GM12872 (cell line): ENCODE measurements at regions not wholly inside any gene's neighbourhood (a gene's known extent, or its start where the extent isn't known, plus 50 kb on each side); places are given as distances from the start of the nearest gene placed in this dataset.

Experiments
- TF ChIP-seq, protein P1 (sequence below): IDR thresholded peaks from 3 replicates; pipeline ENCODE4 v1.5.1; 2011; ENCODE audit warnings: low read depth, mild to moderate bottlenecking, low read length, moderate library complexity; ENCODE audit not compliant: insufficient read depth

DNA sequence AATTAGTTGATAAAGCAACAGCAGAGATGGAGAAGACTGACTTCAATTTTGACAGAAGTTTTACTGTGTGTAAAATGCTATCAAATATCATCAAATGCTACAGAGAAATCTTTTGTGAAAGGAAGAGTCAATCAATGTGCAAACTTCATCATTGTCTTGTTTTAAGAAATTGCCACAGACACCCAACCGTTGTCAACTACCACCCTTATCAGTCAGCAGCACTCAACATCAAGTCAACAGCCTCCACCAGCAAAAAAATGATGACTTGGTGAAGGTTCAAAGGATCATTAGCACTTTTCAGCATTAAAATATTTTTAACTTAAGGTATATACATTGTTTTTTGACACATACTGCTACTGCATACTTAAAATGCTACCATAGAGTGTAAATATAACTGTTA is 888.8 kb downstream of the CDH18 start:
- TF ChIP-seq, protein P1, sequence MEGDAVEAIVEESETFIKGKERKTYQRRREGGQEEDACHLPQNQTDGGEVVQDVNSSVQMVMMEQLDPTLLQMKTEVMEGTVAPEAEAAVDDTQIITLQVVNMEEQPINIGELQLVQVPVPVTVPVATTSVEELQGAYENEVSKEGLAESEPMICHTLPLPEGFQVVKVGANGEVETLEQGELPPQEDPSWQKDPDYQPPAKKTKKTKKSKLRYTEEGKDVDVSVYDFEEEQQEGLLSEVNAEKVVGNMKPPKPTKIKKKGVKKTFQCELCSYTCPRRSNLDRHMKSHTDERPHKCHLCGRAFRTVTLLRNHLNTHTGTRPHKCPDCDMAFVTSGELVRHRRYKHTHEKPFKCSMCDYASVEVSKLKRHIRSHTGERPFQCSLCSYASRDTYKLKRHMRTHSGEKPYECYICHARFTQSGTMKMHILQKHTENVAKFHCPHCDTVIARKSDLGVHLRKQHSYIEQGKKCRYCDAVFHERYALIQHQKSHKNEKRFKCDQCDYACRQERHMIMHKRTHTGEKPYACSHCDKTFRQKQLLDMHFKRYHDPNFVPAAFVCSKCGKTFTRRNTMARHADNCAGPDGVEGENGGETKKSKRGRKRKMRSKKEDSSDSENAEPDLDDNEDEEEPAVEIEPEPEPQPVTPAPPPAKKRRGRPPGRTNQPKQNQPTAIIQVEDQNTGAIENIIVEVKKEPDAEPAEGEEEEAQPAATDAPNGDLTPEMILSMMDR: no peak

DNA sequence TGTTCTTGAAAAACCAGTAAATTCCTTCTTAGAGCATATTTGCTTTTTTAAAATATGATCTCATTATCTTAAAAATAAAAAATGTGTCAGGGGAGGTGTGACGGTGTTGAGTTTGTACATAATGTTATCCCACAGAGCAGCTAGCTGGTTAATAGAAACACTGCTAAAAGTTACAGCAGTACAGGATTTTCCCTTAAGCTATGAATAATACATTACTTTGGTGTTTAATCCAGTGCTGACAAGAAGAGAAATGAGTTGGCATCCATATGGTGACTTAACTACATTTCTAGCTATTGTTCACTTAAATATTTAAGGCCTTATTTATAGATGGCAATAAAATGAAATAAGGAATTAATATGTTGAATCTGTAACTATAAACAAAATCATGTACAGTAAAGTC is 883.1 kb downstream of the CDH18 start:
- TF ChIP-seq, protein P1: no peak

DNA sequence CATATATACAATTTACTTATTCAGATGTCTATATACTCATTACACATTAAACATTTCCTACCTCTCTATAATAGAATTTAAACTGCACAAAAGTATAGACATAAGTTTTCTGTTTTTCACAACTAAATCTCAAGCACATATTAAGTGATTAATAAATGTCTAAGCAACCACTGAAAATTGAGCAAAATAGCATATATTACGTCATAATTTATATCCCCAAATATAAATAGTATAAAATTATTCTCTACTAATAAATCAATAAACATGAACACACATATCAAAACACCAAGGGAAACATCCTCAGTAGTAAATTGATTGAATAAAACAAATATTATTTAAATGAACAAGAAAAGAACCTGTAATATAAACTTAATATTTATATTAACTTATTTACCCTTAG is 865.1 kb downstream of the CDH18 start:
- TF ChIP-seq, protein P1: no peak

DNA sequence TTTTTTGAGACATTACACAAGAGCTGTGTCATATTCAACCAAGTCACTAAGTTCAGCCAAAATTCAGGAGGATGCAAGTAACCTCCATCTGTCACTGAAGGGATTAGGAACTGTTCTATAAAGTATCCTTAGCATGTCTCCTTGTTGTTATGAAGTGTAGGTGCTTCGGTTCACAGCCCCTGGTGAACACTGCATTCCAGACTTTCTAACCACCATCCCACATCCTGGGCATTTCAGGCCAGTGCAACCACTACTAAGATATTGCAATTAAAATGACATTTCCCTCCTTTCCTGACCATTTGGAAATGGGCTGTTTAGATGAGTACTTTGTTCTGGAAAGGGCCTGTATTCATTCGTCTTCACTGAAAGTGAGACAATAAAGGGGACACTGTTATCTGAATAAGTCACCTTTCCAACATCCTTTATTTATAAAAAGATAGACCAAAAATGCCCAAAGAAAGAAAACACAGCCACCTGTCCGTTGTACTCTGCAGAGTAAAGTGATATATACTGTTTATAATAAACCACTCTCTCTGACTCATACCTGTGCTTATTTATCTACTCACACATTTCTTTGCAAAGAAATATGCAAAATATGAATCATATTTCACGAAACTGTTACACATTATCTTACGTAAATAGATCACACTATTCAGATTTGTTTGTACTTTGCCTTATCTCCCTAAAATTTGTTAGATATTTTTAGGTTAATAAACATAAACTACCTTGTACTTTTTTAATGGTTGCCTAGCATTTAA is 861.9 kb downstream of the CDH18 start:
- TF ChIP-seq, protein P1: no peak

DNA sequence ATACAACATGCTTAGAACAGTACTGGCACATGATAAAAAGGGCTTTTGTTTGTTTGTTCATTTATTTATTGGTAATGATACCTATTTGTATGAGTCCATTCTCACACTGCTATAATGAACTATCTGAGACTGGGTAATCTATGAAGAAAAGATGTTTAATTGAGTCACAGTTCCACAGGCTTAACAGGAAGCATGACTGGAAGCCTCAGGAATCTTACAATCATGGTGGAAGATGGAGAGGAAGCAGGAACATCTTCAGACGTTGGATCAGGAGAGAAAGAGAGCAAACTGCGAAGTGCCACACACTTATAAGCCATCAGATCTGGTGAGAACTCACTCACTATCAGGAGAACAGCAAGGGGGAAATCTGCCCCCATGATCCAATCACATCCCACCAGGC is 847.7 kb downstream of the CDH18 start:
- TF ChIP-seq, protein P1: no peak

DNA sequence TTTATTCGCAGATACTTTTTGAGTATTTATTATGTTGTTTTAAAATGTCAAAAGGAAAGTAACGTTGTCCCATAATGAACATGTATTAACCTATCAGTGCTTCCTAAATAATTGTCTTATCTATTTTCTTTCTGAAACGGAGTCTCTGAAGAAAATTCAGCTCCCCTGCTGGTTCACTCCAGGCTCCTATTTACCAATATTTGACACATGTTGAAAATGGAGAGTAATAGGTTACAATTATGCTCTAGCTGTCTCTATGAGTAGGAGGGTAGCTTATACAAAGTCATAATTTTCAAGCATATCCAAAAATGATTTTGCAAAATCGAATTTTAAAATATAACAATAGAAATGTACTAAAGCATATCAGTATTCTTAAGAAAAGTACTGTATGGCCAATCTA is 844.1 kb downstream of the CDH18 start:
- TF ChIP-seq, protein P1: no peak

DNA sequence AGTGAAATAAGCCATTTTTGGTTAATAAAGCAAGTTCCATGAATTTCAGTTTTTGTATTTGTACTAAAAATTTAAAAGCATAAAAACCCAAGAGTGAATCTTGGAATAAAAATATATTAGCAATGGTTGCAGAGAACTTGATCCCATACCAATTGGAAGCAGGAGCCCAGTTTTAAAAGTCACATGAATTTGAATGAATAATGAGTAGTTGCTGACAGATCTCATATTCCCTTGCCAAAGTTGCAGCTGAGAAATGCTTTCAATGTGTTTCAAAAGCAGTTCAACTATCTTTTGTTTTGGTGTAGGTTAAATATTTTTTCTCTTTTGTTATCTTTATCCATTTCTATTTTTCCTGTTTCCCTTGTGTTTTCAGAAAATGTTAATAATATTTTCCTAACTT is 818.6 kb downstream of the CDH18 start:
- TF ChIP-seq, protein P1: no peak
